HG02943 (cell line): ENCODE measurements at regions not wholly inside any gene's neighbourhood (a gene's known extent, or its start where the extent isn't known, plus 50 kb on each side); places are given as distances from the start of the nearest gene placed in this dataset.

Experiments
- ATAC-seq: cut with Tn5 transposase; IDR thresholded peaks from one replicate; pipeline ENCODE4 v1.9.1; 2021; ENCODE audit warnings: mild to moderate bottlenecking, low read depth, moderate library complexity; ENCODE audit not compliant: unreplicated experiment

GRCh38 chr18:42258301-42258965 is 303.4 kb downstream of the PIK3C3 start:
- no peak for ATAC-seq

GRCh38 chr18:42261731-42262130 is 306.7 kb downstream of the PIK3C3 start:
- no peak for ATAC-seq

- ATAC-seq = no peak
Measured at GRCh38 chr18:42264497-42264896, 309.5 kb downstream of the PIK3C3 start.

GRCh38 chr18:42268186-42268725 is 313.2 kb downstream of the PIK3C3 start:
- no peak for ATAC-seq

- no peak for ATAC-seq
Measured at GRCh38 chr18:42268798-42269197, 313.8 kb downstream of the PIK3C3 start.

GRCh38 chr18:42271647-42272414 is 316.8 kb downstream of the PIK3C3 start:
- no peak for ATAC-seq

- ATAC-seq = no peak
Measured at GRCh38 chr18:42274488-42275137, 319.6 kb downstream of the PIK3C3 start.

- ATAC-seq = no peak
Measured at GRCh38 chr18:42275138-42275535, 320.1 kb downstream of the PIK3C3 start.

- no peak for ATAC-seq
Measured at GRCh38 chr18:42275949-42276730, 321.1 kb downstream of the PIK3C3 start.

GRCh38 chr18:42281124-42281523 is 326.1 kb downstream of the PIK3C3 start:
- no peak for ATAC-seq

- no peak for ATAC-seq
Measured at GRCh38 chr18:42281851-42282250, 326.8 kb downstream of the PIK3C3 start.

GRCh38 chr18:42287047-42287446 is 332.0 kb downstream of the PIK3C3 start:
- ATAC-seq = no peak

- no peak for ATAC-seq
Measured at GRCh38 chr18:42288129-42288528, 333.1 kb downstream of the PIK3C3 start.

- no peak for ATAC-seq
Measured at GRCh38 chr18:42289526-42289925, 334.5 kb downstream of the PIK3C3 start.

GRCh38 chr18:42290318-42291307 is 335.6 kb downstream of the PIK3C3 start:
- no peak for ATAC-seq

- ATAC-seq = no peak
Measured at GRCh38 chr18:42292654-42293053, 337.6 kb downstream of the PIK3C3 start.

GRCh38 chr18:42296192-42296591 is 341.2 kb downstream of the PIK3C3 start:
- no peak for ATAC-seq

GRCh38 chr18:42296723-42297122 is 341.7 kb downstream of the PIK3C3 start:
- ATAC-seq = no peak
